ENCODE measurements at regions not wholly inside any gene's neighbourhood (a gene's known extent, or its start where the extent isn't known, plus 50 kb on each side); places are given as distances from the start of the nearest gene placed in this dataset.
"Not testable (repeated sequence)": the region's sequence is repeated elsewhere in the genome, so short reads cannot be mapped to it uniquely, and the experiment has no call there.

DNA sequence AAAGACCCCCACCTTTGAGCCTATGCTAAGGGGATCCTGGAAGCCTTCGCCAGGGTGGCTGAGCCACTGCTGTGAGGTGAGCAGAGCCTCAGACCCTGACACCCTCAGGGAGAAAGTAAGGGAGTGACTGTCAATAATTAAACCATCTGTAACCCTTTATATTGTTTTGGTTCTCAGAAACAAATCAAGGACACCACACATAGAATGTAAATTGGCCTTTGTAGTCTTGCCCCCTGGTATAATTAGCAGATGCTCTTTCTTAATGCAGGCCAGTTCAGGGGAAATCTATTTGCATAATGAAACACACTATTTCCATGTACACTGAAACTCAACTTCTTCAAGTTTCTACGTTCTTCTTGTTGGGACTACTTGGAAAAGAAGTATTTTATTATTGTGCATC, 127.7 kb upstream of the EDNRB start:
- Mint-ChIP-seq H3K4me3 (ENCODE audit: unreplicated experiment) (no peak overlapping the region), H3K36me3 (ENCODE audit: low read depth, unreplicated experiment) (no peaks in the 10 kb centered on the region), H3K4me1 (ENCODE audit: unreplicated experiment) (no peaks in the 10 kb centered on the region), H3K27ac (ENCODE audit: unreplicated experiment) (no peak overlapping the region), H3K27me3 (ENCODE audit: unreplicated experiment) (peaks cover 1% of the 10 kb centered on the region), H3K9me3 (ENCODE audit: unreplicated experiment) (no peaks in the 10 kb centered on the region)
- TF ChIP-seq, protein P1, sequence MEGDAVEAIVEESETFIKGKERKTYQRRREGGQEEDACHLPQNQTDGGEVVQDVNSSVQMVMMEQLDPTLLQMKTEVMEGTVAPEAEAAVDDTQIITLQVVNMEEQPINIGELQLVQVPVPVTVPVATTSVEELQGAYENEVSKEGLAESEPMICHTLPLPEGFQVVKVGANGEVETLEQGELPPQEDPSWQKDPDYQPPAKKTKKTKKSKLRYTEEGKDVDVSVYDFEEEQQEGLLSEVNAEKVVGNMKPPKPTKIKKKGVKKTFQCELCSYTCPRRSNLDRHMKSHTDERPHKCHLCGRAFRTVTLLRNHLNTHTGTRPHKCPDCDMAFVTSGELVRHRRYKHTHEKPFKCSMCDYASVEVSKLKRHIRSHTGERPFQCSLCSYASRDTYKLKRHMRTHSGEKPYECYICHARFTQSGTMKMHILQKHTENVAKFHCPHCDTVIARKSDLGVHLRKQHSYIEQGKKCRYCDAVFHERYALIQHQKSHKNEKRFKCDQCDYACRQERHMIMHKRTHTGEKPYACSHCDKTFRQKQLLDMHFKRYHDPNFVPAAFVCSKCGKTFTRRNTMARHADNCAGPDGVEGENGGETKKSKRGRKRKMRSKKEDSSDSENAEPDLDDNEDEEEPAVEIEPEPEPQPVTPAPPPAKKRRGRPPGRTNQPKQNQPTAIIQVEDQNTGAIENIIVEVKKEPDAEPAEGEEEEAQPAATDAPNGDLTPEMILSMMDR (IDR thresholded peaks at IDR 0.05; ENCODE audit: unreplicated experiment): no peak
- DNase-seq (ENCODE audit: low spot score): no peak

DNA sequence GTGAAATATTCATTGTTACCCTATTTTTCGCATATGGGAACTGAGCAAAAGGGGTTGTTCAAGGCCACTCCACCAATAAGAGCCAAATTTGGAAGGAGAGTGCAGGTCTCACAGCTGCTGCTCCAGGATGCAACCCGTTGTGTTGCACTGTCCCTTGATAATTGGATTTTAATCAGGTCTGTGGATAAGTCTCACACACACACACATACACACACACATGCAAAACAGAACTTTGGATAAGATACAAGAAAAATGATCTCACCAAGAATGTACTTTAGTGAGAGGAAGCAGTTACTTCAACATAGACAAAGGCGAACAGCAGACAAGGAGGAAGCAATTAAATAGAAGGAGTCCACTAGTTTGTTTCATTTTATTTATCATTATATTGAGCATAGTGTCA, 127.3 kb upstream of the EDNRB start:
- no peaks in the 10 kb centered on the region for H3K4me1 Mint-ChIP-seq (ENCODE audit: unreplicated experiment)
- no peak overlapping the region for H3K27ac Mint-ChIP-seq (ENCODE audit: unreplicated experiment)
- TF ChIP-seq, protein P1 (IDR thresholded peaks at IDR 0.05; ENCODE audit: unreplicated experiment): no peak
- H3K9me3 Mint-ChIP-seq (ENCODE audit: unreplicated experiment): no peaks in the 10 kb centered on the region
- no peaks in the 10 kb centered on the region for H3K36me3 Mint-ChIP-seq (ENCODE audit: low read depth, unreplicated experiment)
- H3K27me3 Mint-ChIP-seq (ENCODE audit: unreplicated experiment): peaks cover 1% of the 10 kb centered on the region
- H3K4me3 Mint-ChIP-seq (ENCODE audit: unreplicated experiment): no peak overlapping the region
- DNase-seq (ENCODE audit: low spot score): no peak

DNA sequence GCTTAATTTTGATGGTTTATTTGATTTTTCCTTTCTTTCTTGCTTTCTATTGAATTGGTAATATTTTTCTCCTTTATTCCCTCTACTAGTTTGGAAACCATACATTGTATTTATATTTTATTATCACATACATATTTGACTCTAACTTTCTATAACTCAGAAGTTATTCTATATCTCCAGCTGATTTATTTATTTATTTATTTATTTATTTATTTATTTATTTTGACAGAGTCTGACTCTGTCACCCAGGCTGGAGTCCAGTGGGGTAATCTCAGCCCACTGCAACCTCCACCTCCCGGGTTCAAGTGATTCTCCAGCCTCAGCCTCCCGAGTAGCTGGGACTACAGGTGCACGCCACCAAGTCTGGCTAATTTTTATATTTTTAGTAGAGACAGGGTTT, 122.7 kb upstream of the EDNRB start:
- not testable (repeated sequence) for H3K4me3 Mint-ChIP-seq (ENCODE audit: unreplicated experiment); DNase-seq (ENCODE audit: low spot score); H3K4me1 Mint-ChIP-seq (ENCODE audit: unreplicated experiment); H3K9me3 Mint-ChIP-seq (ENCODE audit: unreplicated experiment); H3K27me3 Mint-ChIP-seq (ENCODE audit: unreplicated experiment); H3K27ac Mint-ChIP-seq (ENCODE audit: unreplicated experiment); H3K36me3 Mint-ChIP-seq (ENCODE audit: low read depth, unreplicated experiment)

DNA sequence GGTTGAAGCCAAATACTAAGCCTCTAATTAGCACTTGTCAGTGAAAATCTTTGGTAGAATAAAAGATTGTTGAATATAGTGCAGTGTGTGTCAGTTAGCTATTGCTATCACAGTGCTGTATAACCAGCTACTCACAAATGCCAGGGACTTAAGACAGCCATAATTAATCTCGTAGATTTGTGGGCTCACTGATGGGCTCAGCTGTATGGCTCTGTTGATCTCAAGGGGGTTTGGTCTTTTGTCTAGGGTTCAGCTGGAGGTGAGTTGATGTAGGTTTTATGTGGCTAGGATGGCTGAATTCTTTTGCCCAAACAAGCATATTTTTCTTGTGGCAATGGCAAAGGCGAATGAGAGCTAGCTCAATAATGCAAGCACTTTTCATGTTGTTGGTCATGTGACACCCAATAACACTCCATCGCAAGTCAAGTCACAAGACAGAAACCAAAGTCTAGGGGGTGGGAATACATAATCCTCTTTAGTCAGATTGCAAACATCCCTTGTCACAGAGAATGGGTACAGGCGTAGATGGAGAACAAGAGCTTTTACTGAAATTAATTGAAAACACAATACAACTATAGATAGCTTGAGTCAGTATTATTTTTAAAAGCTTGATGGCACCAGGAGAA, 121.7 kb upstream of the EDNRB start:
- H3K27me3 Mint-ChIP-seq (ENCODE audit: unreplicated experiment): no peaks in the 10 kb centered on the region
- no peak for DNase-seq (ENCODE audit: low spot score)
- TF ChIP-seq, protein P1 (IDR thresholded peaks at IDR 0.05; ENCODE audit: unreplicated experiment): no peak
- no peaks in the 10 kb centered on the region for H3K36me3 Mint-ChIP-seq (ENCODE audit: low read depth, unreplicated experiment)
- no peaks in the 10 kb centered on the region for H3K9me3 Mint-ChIP-seq (ENCODE audit: unreplicated experiment)
- H3K4me1 Mint-ChIP-seq (ENCODE audit: unreplicated experiment): peaks cover 4% of the 10 kb centered on the region
- no peak overlapping the region for H3K27ac Mint-ChIP-seq (ENCODE audit: unreplicated experiment)
- H3K4me3 Mint-ChIP-seq (ENCODE audit: unreplicated experiment): no peak overlapping the region

DNA sequence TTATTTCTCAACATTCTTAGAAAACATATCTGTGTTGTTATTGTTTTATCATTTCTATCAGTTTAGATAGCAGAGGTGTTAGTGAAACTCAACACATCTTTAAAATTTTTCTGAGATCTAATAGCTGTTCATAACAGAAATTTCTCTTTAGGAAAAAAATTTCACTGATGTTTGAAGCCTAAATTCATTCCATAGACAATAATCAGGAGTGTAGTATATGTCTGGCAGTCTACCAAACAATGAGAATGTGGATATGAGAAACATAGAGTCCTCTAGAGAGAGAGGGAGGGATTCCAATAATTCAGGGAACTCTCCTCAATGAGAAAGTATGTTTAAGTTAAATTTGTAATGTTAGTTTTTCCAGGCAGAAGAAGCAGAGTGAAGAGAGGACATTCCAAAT, 118.2 kb upstream of the EDNRB start:
- Mint-ChIP-seq H3K27me3 (ENCODE audit: unreplicated experiment) (no peaks in the 10 kb centered on the region), H3K4me3 (ENCODE audit: unreplicated experiment) (no peak overlapping the region), H3K27ac (ENCODE audit: unreplicated experiment) (no peak overlapping the region), H3K4me1 (ENCODE audit: unreplicated experiment) (peaks cover 7% of the 10 kb centered on the region), H3K9me3 (ENCODE audit: unreplicated experiment) (no peaks in the 10 kb centered on the region), H3K36me3 (ENCODE audit: low read depth, unreplicated experiment) (no peaks in the 10 kb centered on the region)
- no peak for DNase-seq (ENCODE audit: low spot score)
- TF ChIP-seq, protein P1 (IDR thresholded peaks at IDR 0.05; ENCODE audit: unreplicated experiment): no peak
